GM21619 (cell line): ENCODE measurements at regions not wholly inside any gene's neighbourhood (a gene's known extent, or its start where the extent isn't known, plus 50 kb on each side); places are given as distances from the start of the nearest gene placed in this dataset.
"Not testable (repeated sequence)": the region's sequence is repeated elsewhere in the genome, so short reads cannot be mapped to it uniquely, and the experiment has no call there.

ENCODE experiments used
- ATAC-seq: cut with Tn5 transposase; IDR thresholded peaks from one replicate; pipeline ENCODE4 v1.9.1; 2021; ENCODE audit not compliant: unreplicated experiment

GRCh38 chr15:56568466-56569167 is 103.7 kb upstream of the MNS1 start:
- no peak for ATAC-seq

- ATAC-seq, result no peak
Observed at GRCh38 chr15:56557415-56557814, 92.5 kb upstream of the MNS1 start.

- no peak for ATAC-seq
Observed at GRCh38 chr15:56553486-56553885, 88.5 kb upstream of the MNS1 start.

- ATAC-seq, result no peak
Observed at GRCh38 chr15:56552659-56553058, 87.7 kb upstream of the MNS1 start.

GRCh38 chr15:56540570-56540969 is 75.6 kb upstream of the MNS1 start:
- ATAC-seq, result not testable (repeated sequence)

- ATAC-seq, result not testable (repeated sequence)
Observed at GRCh38 chr15:56540157-56540556, 75.2 kb upstream of the MNS1 start.

- no peak for ATAC-seq
Observed at GRCh38 chr15:56538901-56539545, 74.1 kb upstream of the MNS1 start.

- peak; percentile 60 for ATAC-seq
Observed at GRCh38 chr15:56537881-56538280, 72.9 kb upstream of the MNS1 start.

GRCh38 chr15:56534728-56535127 is 69.8 kb upstream of the MNS1 start:
- ATAC-seq, result no peak

- no peak for ATAC-seq
Observed at GRCh38 chr15:56533731-56534403, 68.9 kb upstream of the MNS1 start.

- no peak for ATAC-seq
Observed at GRCh38 chr15:56532721-56533460, 68.0 kb upstream of the MNS1 start.

GRCh38 chr15:56530157-56530556 is 65.2 kb upstream of the MNS1 start:
- ATAC-seq, result no peak

GRCh38 chr15:56528136-56528535 is 63.2 kb upstream of the MNS1 start:
- ATAC-seq, result no peak

- ATAC-seq, result no peak
Observed at GRCh38 chr15:56524915-56525314, 60.0 kb upstream of the MNS1 start.

GRCh38 chr15:56523521-56523920 is 58.6 kb upstream of the MNS1 start:
- ATAC-seq, result no peak

- ATAC-seq, result no peak
Observed at GRCh38 chr15:56519000-56519399, 54.1 kb upstream of the MNS1 start.
